ENCODE measurements at regions not wholly inside any gene's neighbourhood (a gene's known extent, or its start where the extent isn't known, plus 50 kb on each side); places are given as distances from the start of the nearest gene placed in this dataset.
"Not testable (repeated sequence)": the region's sequence is repeated elsewhere in the genome, so short reads cannot be mapped to it uniquely, and the experiment has no call there.

- DNase-seq: no peak
These were observed 83.2 kb upstream of the CHST15 start for GRCh38 chr10:124176349-124177179.

- no peak for DNase-seq
These were observed 82.4 kb upstream of the CHST15 start for GRCh38 chr10:124175701-124176348.

GRCh38 chr10:124174673-124175645 is 81.6 kb upstream of the CHST15 start:
- no peak for DNase-seq

GRCh38 chr10:124174071-124174566 is 80.7 kb upstream of the CHST15 start:
- no peak for DNase-seq

GRCh38 chr10:124173298-124173900 is 80.0 kb upstream of the CHST15 start:
- DNase-seq: no peak

GRCh38 chr10:124172181-124172916 is 79.0 kb upstream of the CHST15 start:
- DNase-seq: no peak

- no peak for DNase-seq
These were observed 78.2 kb upstream of the CHST15 start for GRCh38 chr10:124171561-124171960.

- no peak for DNase-seq
These were observed 77.2 kb upstream of the CHST15 start for GRCh38 chr10:124170631-124171030.

- no peak for DNase-seq
These were observed 75.8 kb upstream of the CHST15 start for GRCh38 chr10:124168991-124169802.

- no peak for DNase-seq
These were observed 75.2 kb upstream of the CHST15 start for GRCh38 chr10:124168581-124168980.

GRCh38 chr10:124167925-124168324 is 74.5 kb upstream of the CHST15 start:
- DNase-seq: not testable (repeated sequence)

GRCh38 chr10:124166431-124167125 is 73.2 kb upstream of the CHST15 start:
- no peak for DNase-seq

GRCh38 chr10:124165827-124166226 is 72.4 kb upstream of the CHST15 start:
- no peak for DNase-seq

GRCh38 chr10:124165311-124165710 is 71.9 kb upstream of the CHST15 start:
- DNase-seq: no peak

GRCh38 chr10:124164264-124164663 is 70.9 kb upstream of the CHST15 start:
- no peak for DNase-seq

- DNase-seq: no peak
These were observed 69.5 kb upstream of the CHST15 start for GRCh38 chr10:124162774-124163354.

GRCh38 chr10:124162136-124162535 is 68.7 kb upstream of the CHST15 start:
- no peak for DNase-seq

GRCh38 chr10:124161601-124162000 is 68.2 kb upstream of the CHST15 start:
- DNase-seq: no peak

- no peak for DNase-seq
These were observed 67.7 kb upstream of the CHST15 start for GRCh38 chr10:124160943-124161582.
